ENCODE measurements at regions not wholly inside any gene's neighbourhood (a gene's known extent, or its start where the extent isn't known, plus 50 kb on each side); places are given as distances from the start of the nearest gene placed in this dataset.
A peak's percentile ranks its signal among the peaks of the same experiment; 100 is the strongest.

- Histone ChIP-seq H3K9me3 (ENCODE audit: low read length) (no peaks in the 10 kb centered on the region), H3K36me3 (ENCODE audit: insufficient read depth, low read length) (no peaks in the 10 kb centered on the region), H3K4me1 (ENCODE audit: insufficient read depth, low read length) (no peaks in the 10 kb centered on the region), H2AFZ (ENCODE audit: low read depth, low read length) (no peak overlapping the region), H3K27me3 (ENCODE audit: insufficient read depth, low read length) (no peaks in the 10 kb centered on the region), H3K4me3 (ENCODE audit: low read length) (no peak overlapping the region)
These were observed 106.1 kb downstream of the SEC16B start for GRCh38 chr1:177863796-177864195.

GRCh38 chr1:177862916-177863315, 106.9 kb downstream of the SEC16B start:
- H3K4me1 ChIP-seq (ENCODE audit: insufficient read depth, low read length): no peaks in the 10 kb centered on the region
- H2AFZ ChIP-seq (ENCODE audit: low read depth, low read length): no peak overlapping the region

GRCh38 chr1:177859572-177859971, 110.3 kb downstream of the SEC16B start:
- Histone ChIP-seq H3K4me1 (ENCODE audit: insufficient read depth, low read length) (no peaks in the 10 kb centered on the region), H3K27me3 (ENCODE audit: insufficient read depth, low read length) (peaks cover 3% of the 10 kb centered on the region), H2AFZ (ENCODE audit: low read depth, low read length) (no peak overlapping the region), H3K36me3 (ENCODE audit: insufficient read depth, low read length) (no peaks in the 10 kb centered on the region), H3K4me3 (ENCODE audit: low read length) (no peak overlapping the region), H3K9me3 (ENCODE audit: low read length) (no peaks in the 10 kb centered on the region)

More at GRCh38 chr1:177862916-177863315, 106.9 kb downstream of the SEC16B start:
- H3K4me3 ChIP-seq (ENCODE audit: low read length): no peak overlapping the region
- H3K27me3 ChIP-seq (ENCODE audit: insufficient read depth, low read length): no peaks in the 10 kb centered on the region
- H3K36me3 ChIP-seq (ENCODE audit: insufficient read depth, low read length): no peaks in the 10 kb centered on the region
- H3K9me3 ChIP-seq (ENCODE audit: low read length): no peaks in the 10 kb centered on the region

DNA sequence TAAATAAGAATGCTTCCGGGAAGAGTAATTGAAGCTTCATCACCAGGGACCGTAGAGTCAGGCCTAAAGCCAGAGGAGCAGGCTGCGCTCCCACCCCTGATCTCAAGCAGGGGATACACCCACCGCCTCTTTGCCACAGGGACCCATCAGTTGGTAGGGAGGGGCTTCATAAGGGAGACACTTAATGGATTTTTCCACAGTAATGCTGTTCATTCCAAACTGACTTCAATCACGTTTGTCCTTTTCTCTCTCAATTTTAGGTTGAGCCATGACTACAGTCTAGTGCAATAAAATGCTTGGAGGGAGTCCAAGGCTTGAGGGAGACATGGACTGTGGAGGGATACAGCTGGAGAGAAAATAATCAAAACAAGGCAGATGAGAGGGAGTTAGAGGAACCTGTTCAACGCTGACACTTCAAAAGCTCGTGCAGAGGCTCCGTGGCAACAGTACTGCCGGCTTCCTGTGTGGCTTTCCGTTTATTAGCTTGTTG, 111.5 kb downstream of the SEC16B start:
- H3K4me1 ChIP-seq (ENCODE audit: insufficient read depth, low read length): no peaks in the 10 kb centered on the region
- H2AFZ ChIP-seq (ENCODE audit: low read depth, low read length): peak overlapping the region; percentile 1
- no peaks in the 10 kb centered on the region for H3K9me3 ChIP-seq (ENCODE audit: low read length)
- peaks cover 3% of the 10 kb centered on the region for H3K27me3 ChIP-seq (ENCODE audit: insufficient read depth, low read length)
- no peaks in the 10 kb centered on the region for H3K36me3 ChIP-seq (ENCODE audit: insufficient read depth, low read length)
- H3K4me3 ChIP-seq (ENCODE audit: low read length): no peak overlapping the region

DNA sequence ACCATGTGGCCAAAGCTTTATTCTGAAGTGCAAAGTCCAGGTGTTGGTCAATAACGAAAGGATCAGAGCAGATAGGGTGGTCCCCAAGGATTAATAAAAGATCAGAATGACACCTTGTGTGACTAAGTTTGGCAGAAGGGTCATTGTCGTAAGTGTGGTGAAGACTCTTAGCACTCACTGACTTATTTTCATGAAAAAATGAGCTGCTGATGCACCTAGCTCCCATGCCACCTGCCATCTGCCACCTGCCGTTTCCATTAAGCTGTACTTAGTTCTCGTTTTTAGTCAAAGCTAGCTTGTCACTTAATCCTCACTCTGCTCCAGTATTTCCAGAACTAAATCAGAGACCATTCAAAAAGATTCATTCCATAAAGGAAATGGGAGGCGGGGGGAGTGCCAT, 112.6 kb downstream of the SEC16B start:
- H2AFZ ChIP-seq (ENCODE audit: low read depth, low read length): no peak overlapping the region
- peaks cover 3% of the 10 kb centered on the region for H3K27me3 ChIP-seq (ENCODE audit: insufficient read depth, low read length)
- H3K36me3 ChIP-seq (ENCODE audit: insufficient read depth, low read length): no peaks in the 10 kb centered on the region
- H3K9me3 ChIP-seq (ENCODE audit: low read length): no peaks in the 10 kb centered on the region
- H3K4me3 ChIP-seq (ENCODE audit: low read length): no peak overlapping the region
- no peaks in the 10 kb centered on the region for H3K4me1 ChIP-seq (ENCODE audit: insufficient read depth, low read length)

DNA sequence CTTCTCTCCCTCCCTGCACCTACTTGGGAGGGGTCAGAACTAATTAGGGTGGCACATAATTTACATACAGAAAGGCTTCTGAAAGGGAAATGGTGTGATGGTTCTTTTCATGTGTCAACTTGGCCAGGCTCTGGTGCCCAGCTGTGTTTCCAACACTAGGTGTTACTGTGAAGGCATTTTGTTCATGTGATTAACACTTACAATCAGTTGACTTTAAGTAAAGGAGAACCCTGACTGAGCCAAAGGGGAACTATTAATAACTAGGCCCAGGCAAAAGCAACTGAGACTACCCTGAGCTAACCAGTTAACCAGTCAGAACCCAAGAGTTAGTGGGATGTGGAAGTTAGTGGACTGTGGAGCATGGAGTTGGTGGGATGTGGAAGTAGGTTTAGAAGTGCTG, 114.9 kb downstream of the SEC16B start:
- Histone ChIP-seq H3K36me3 (ENCODE audit: insufficient read depth, low read length) (no peaks in the 10 kb centered on the region), H3K4me1 (ENCODE audit: insufficient read depth, low read length) (no peaks in the 10 kb centered on the region), H3K4me3 (ENCODE audit: low read length) (no peak overlapping the region), H2AFZ (ENCODE audit: low read depth, low read length) (no peak overlapping the region), H3K9me3 (ENCODE audit: low read length) (no peaks in the 10 kb centered on the region), H3K27me3 (ENCODE audit: insufficient read depth, low read length) (peaks cover 5% of the 10 kb centered on the region)

- H3K27me3 ChIP-seq (ENCODE audit: insufficient read depth, low read length): peaks cover 4% of the 10 kb centered on the region
- H3K9me3 ChIP-seq (ENCODE audit: low read length): no peaks in the 10 kb centered on the region
- no peak overlapping the region for H2AFZ ChIP-seq (ENCODE audit: low read depth, low read length)
- no peaks in the 10 kb centered on the region for H3K36me3 ChIP-seq (ENCODE audit: insufficient read depth, low read length)
- no peaks in the 10 kb centered on the region for H3K4me1 ChIP-seq (ENCODE audit: insufficient read depth, low read length)
- H3K4me3 ChIP-seq (ENCODE audit: low read length): no peak overlapping the region
These were observed 120.1 kb downstream of the SEC16B start for GRCh38 chr1:177849579-177850290.

DNA sequence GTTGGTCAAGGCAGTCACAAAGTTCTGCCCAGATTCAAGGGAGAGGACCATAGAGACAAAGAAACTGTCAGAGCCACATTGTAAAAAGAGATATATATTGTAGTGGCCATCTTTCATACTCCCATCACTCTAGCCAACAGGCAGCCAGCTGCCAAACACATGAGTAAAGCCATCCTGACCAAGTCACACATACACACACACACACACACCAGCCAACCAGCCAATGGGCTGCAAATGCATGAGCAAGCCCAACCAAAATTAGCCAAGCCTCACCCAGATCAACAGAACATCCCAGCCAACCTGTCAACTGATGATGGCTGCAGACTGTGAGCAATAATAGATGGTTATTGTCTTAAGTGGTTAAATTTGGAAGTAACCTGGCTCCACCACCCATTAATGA, 120.7 kb downstream of the SEC16B start:
- Histone ChIP-seq H3K4me3 (ENCODE audit: low read length) (no peak overlapping the region), H2AFZ (ENCODE audit: low read depth, low read length) (no peak overlapping the region), H3K9me3 (ENCODE audit: low read length) (no peaks in the 10 kb centered on the region)

DNA sequence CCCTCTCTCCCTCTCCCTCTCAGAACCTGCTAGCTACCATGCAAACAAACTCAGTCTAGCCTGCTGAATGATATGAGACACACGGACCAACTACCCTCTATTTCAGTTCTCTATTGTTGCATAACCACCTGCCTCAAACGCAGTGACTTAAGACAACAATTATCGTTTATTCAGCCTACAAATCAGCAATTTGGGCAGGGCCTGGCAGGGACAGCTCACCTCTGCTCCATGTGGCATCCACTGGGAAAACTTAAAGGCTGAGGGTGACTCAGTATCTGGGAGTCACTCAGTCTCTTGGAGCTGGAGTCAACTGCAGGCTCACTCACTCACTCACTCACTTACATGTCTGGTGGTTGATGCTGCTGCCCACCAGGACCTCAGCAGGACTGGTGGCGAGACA, 121.3 kb downstream of the SEC16B start:
- Histone ChIP-seq H3K9me3 (ENCODE audit: low read length) (no peaks in the 10 kb centered on the region), H2AFZ (ENCODE audit: low read depth, low read length) (no peak overlapping the region), H3K27me3 (ENCODE audit: insufficient read depth, low read length) (peaks cover 4% of the 10 kb centered on the region), H3K4me3 (ENCODE audit: low read length) (no peak overlapping the region), H3K4me1 (ENCODE audit: insufficient read depth, low read length) (no peaks in the 10 kb centered on the region), H3K36me3 (ENCODE audit: insufficient read depth, low read length) (no peaks in the 10 kb centered on the region)

More for the DNA sequence above, 120.7 kb downstream of the SEC16B start:
- Histone ChIP-seq H3K27me3 (ENCODE audit: insufficient read depth, low read length) (peaks cover 4% of the 10 kb centered on the region), H3K4me1 (ENCODE audit: insufficient read depth, low read length) (no peaks in the 10 kb centered on the region), H3K36me3 (ENCODE audit: insufficient read depth, low read length) (no peaks in the 10 kb centered on the region)

DNA sequence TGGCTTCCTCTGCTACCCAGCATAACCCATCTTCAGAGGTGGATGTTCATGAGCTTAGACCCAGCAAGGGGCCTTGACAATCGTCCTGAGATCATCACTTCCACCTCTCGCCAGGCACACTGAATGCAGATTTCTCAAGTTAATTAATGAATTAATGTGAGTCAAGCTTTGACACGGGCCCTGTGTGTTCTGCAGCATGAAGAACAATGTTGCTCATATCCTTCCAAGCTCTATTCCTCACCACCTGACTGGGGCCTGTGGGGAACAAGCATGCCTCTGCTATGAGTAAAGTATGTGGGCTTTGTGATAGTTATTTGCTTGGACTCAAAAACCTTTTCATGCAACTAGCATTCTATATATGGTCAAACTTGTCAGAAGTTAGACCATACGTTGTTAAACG, 122.0 kb downstream of the SEC16B start:
- Histone ChIP-seq H3K4me3 (ENCODE audit: low read length) (no peak overlapping the region), H3K9me3 (ENCODE audit: low read length) (no peaks in the 10 kb centered on the region), H2AFZ (ENCODE audit: low read depth, low read length) (no peak overlapping the region), H3K27me3 (ENCODE audit: insufficient read depth, low read length) (peaks cover 4% of the 10 kb centered on the region), H3K4me1 (ENCODE audit: insufficient read depth, low read length) (no peaks in the 10 kb centered on the region), H3K36me3 (ENCODE audit: insufficient read depth, low read length) (no peaks in the 10 kb centered on the region)

DNA sequence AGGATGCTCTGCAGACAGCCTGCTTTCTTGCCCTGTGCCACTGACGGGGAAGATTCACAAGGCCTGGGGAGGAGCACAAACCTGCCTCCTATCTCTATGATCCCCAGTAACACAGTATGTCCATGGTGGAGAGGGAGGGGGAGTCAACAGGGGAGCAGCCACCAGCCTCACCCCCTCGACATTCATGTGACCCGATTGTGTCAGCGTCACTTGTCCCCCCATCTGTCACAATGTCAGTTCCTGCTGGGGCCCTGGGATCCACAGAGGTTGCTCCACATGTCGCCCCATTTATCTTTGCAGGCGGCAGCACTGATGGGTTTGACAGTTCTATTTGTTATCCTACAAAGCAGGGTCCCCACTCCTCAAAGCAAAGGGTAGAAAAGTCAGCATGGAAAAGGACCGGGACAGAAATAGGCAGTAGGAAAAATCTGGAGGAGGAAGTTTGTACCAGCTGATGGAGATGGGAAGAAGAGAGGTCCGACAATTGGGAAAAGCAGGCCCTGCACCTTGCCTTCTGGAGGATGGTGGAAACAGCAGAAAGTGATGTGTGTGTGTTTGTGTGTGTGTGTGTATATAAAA, 130.9 kb downstream of the SEC16B start:
- Histone ChIP-seq H3K4me1 (ENCODE audit: insufficient read depth, low read length) (peaks cover 23% of the 10 kb centered on the region), H3K9me3 (ENCODE audit: low read length) (no peaks in the 10 kb centered on the region), H3K36me3 (ENCODE audit: insufficient read depth, low read length) (no peaks in the 10 kb centered on the region), H3K27me3 (ENCODE audit: insufficient read depth, low read length) (no peaks in the 10 kb centered on the region), H3K4me3 (ENCODE audit: low read length) (no peak overlapping the region), H2AFZ (ENCODE audit: low read depth, low read length) (no peak overlapping the region)

- Histone ChIP-seq H3K27me3 (ENCODE audit: insufficient read depth, low read length) (no peaks in the 10 kb centered on the region), H3K36me3 (ENCODE audit: insufficient read depth, low read length) (no peaks in the 10 kb centered on the region), H3K4me1 (ENCODE audit: insufficient read depth, low read length) (peaks cover 12% of the 10 kb centered on the region), H3K4me3 (ENCODE audit: low read length) (no peak overlapping the region), H2AFZ (ENCODE audit: low read depth, low read length) (no peak overlapping the region), H3K9me3 (ENCODE audit: low read length) (no peaks in the 10 kb centered on the region)
These were observed 136.2 kb downstream of the SEC16B start for GRCh38 chr1:177833631-177834030.

DNA sequence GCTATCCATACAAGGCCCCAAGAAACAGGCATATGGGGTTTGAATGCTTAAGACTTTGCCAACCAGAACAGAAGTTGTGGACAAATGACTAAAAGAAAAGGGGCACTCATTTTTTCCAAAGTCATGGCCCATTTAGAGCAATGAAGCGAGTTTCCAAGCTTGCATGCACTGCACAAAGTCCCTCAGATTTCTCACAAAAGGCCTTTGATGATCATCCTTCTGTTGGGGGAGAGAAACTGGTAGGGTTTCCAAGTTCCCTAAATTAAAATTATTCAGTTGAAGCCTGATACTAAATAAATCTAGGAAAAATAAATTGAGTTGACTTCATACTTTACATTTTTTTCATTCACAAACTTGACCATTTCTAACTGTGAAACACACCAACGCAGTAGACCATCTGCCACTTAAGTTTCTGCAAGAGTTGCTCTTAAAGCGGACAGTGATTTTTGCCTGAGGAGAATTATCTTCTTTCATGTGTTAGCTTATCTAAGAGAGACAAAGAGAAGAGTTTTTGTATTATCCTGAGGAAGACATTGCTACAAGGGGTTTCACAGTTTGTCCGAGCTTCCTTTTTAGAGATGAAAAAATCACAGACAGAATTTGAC, 139.2 kb downstream of the SEC16B start:
- H3K27me3 ChIP-seq (ENCODE audit: insufficient read depth, low read length): no peaks in the 10 kb centered on the region
- no peak overlapping the region for H2AFZ ChIP-seq (ENCODE audit: low read depth, low read length)
- H3K4me3 ChIP-seq (ENCODE audit: low read length): no peak overlapping the region
- no peaks in the 10 kb centered on the region for H3K36me3 ChIP-seq (ENCODE audit: insufficient read depth, low read length)
- H3K4me1 ChIP-seq (ENCODE audit: insufficient read depth, low read length): no peaks in the 10 kb centered on the region
- no peaks in the 10 kb centered on the region for H3K9me3 ChIP-seq (ENCODE audit: low read length)

Data from neuron (in vitro differentiated cells).